A673 (cell line): ENCODE measurements at regions not wholly inside any gene's neighbourhood (a gene's known extent, or its start where the extent isn't known, plus 50 kb on each side); places are given as distances from the start of the nearest gene placed in this dataset.

ENCODE experiments used
- EZH2 ChIP-seq: fragments of 200-600 bp; sonication (generic); IDR thresholded peaks from 2 replicates; pipeline ENCODE4 v1.6.1; 2017; ENCODE audit warnings: borderline replicate concordance, low read depth, mild to moderate bottlenecking, mixed read lengths, antibody characterized with exemption, low read length; ENCODE audit not compliant: poor library complexity, severe bottlenecking
- TF ChIP-seq, protein P1 (sequence below): fragments of 300-800, 200-600 bp; sonication (generic); conservative IDR thresholded peaks from 2 replicates; pipeline ENCODE4 v1.5.1; 2017; ENCODE audit warnings: low read depth, mild to moderate bottlenecking, antibody characterized with exemption, low read length, moderate library complexity, mixed read lengths

DNA sequence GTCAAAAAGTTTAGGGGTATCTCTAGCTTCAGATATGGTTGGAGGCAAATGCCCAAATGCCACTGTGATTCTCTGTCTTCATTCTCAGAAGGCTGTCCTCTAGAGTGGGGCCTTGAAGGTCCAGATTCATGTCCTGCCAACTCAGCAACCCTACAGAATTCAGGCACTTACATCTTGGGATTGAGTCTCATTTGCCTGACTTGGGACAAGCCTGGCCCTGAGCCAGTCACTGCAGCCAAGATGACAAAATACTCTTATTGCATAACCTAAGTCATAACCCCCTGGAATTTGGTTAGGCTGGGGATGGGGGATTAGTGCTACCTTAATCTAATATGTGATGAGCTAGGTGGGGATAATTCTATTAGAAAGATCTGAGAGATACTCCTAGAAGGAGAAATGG is 100.5 kb downstream of the AREG start:
- TF ChIP-seq EZH2, result no peak
- TF ChIP-seq, protein P1, sequence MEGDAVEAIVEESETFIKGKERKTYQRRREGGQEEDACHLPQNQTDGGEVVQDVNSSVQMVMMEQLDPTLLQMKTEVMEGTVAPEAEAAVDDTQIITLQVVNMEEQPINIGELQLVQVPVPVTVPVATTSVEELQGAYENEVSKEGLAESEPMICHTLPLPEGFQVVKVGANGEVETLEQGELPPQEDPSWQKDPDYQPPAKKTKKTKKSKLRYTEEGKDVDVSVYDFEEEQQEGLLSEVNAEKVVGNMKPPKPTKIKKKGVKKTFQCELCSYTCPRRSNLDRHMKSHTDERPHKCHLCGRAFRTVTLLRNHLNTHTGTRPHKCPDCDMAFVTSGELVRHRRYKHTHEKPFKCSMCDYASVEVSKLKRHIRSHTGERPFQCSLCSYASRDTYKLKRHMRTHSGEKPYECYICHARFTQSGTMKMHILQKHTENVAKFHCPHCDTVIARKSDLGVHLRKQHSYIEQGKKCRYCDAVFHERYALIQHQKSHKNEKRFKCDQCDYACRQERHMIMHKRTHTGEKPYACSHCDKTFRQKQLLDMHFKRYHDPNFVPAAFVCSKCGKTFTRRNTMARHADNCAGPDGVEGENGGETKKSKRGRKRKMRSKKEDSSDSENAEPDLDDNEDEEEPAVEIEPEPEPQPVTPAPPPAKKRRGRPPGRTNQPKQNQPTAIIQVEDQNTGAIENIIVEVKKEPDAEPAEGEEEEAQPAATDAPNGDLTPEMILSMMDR, result no peak
